Bronchial epithelial cell (primary cell): ENCODE measurements at regions not wholly inside any gene's neighbourhood (a gene's known extent, or its start where the extent isn't known, plus 50 kb on each side); places are given as distances from the start of the nearest gene placed in this dataset.
"Not testable (repeated sequence)": the region's sequence is repeated elsewhere in the genome, so short reads cannot be mapped to it uniquely, and the experiment has no call there.

Experiments used
- DNase-seq: peaks from one replicate; pipeline ENCODE4 v3.0.0-alpha.2; 2010; ENCODE audit warnings: low read depth
- FAIRE-seq: peaks from 2 replicates; lab custom pipeline; 2011; peaks lifted over from hg19 to GRCh38; lab: Jason Lieb, UNC
- H3K27me3 ChIP-seq: 2 replicates; pipeline ENCODE4 v1.5.1; 2011; ENCODE audit warnings: low read length; ENCODE audit not compliant: control insufficient read depth, insufficient read depth
- H3K36me3 ChIP-seq: 2 replicates; pipeline ENCODE4 v1.5.1; 2011; ENCODE audit warnings: low read length; ENCODE audit not compliant: control insufficient read depth, insufficient read depth
- H3K4me3 ChIP-seq: 2 replicates; pipeline ENCODE4 v1.5.1; 2011; ENCODE audit warnings: mild to moderate bottlenecking, low read depth, low read length, control low read depth
- CTCF ChIP-seq: IDR thresholded peaks from 2 replicates; pipeline ENCODE4 v1.5.1; 2011; ENCODE audit warnings: mild to moderate bottlenecking, moderate library complexity, low read length, control low read depth, inconsistent platforms; ENCODE audit not compliant: insufficient read depth, severe bottlenecking

- TF ChIP-seq CTCF = no peak
- Histone ChIP-seq H3K4me3 (no peak overlapping the region), H3K27me3 (no peaks in the 10 kb centered on the region), H3K36me3 (no peaks in the 10 kb centered on the region)
- FAIRE-seq (no peak), DNase-seq (no peak)
Measured at GRCh38 chr12:76942267-76942666, 63.4 kb upstream of the CSRP2 start.

GRCh38 chr12:76940671-76941445 is 62.0 kb upstream of the CSRP2 start:
- no peak for FAIRE-seq
- H3K4me3 ChIP-seq = no peak overlapping the region
- H3K27me3 ChIP-seq = no peaks in the 10 kb centered on the region
- DNase-seq = no peak
- H3K36me3 ChIP-seq = no peaks in the 10 kb centered on the region
- no peak for TF ChIP-seq CTCF

GRCh38 chr12:76939701-76940100 is 60.9 kb upstream of the CSRP2 start:
- FAIRE-seq (no peak), DNase-seq (no peak)
- no peak for TF ChIP-seq CTCF
- H3K27me3 ChIP-seq = no peaks in the 10 kb centered on the region
- H3K36me3 ChIP-seq = no peaks in the 10 kb centered on the region
- H3K4me3 ChIP-seq = no peak overlapping the region

GRCh38 chr12:76936275-76937193 is 57.7 kb upstream of the CSRP2 start:
- no peak for TF ChIP-seq CTCF
- FAIRE-seq = peak; percentile 28
- H3K27me3 ChIP-seq = no peaks in the 10 kb centered on the region
- no peaks in the 10 kb centered on the region for H3K36me3 ChIP-seq
- H3K4me3 ChIP-seq = no peak overlapping the region
- DNase-seq = no peak

GRCh38 chr12:76933392-76933791 is 54.6 kb upstream of the CSRP2 start:
- DNase-seq, H3K4me3 ChIP-seq, H3K36me3 ChIP-seq, H3K27me3 ChIP-seq, FAIRE-seq: not testable (repeated sequence)

- Histone ChIP-seq H3K36me3 (no peaks in the 10 kb centered on the region), H3K4me3 (no peak overlapping the region), H3K27me3 (no peaks in the 10 kb centered on the region)
- TF ChIP-seq CTCF = no peak
- DNase-seq = no peak
- FAIRE-seq = no peak
Measured at GRCh38 chr12:76929499-76929898, 50.7 kb upstream of the CSRP2 start.
